ENCODE measurements at regions not wholly inside any gene's neighbourhood (a gene's known extent, or its start where the extent isn't known, plus 50 kb on each side); places are given as distances from the start of the nearest gene placed in this dataset.

GRCh38 chr5:93902288-93902687 is 160.9 kb upstream of the POU5F2 start:
- no peak for TF ChIP-seq CTCF (IDR thresholded peaks at IDR 0.05)
- TF ChIP-seq POLR2AphosphoS5 (IDR thresholded peaks at IDR 0.05) = no peak
- no peak for TF ChIP-seq POLR2A (IDR thresholded peaks at IDR 0.05)
